ENCODE measurements at regions not wholly inside any gene's neighbourhood (a gene's known extent, or its start where the extent isn't known, plus 50 kb on each side); places are given as distances from the start of the nearest gene placed in this dataset.

DNA sequence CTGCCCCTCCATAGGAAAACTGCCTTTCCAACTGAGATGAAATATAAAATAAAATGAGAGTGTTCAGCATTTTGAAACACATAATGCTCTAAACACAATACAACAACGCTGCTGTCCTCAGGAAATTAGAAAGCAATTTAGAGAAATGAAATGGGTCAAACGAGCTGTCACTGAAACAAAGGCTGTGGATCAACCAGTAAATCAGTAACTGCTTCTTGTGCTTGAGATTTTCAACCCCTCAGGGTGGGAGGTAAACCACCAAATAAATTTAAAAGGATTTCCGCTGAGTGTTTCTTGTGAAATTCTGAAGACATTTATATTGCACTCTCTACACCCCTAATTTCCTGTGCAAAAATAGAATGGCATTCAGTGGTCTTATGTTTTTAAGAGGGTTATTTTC, 657.1 kb upstream of the SEL1L start:
- H3K36me3 Mint-ChIP-seq: no peaks in the 10 kb centered on the region
- ATAC-seq: no peak
- peaks cover 6% of the 10 kb centered on the region for H3K9me3 Mint-ChIP-seq
- no peak overlapping the region for H3K4me3 Mint-ChIP-seq
- no peaks in the 10 kb centered on the region for H3K27me3 Mint-ChIP-seq
- no peak overlapping the region for H3K27ac Mint-ChIP-seq
- no peaks in the 10 kb centered on the region for H3K4me1 Mint-ChIP-seq

DNA sequence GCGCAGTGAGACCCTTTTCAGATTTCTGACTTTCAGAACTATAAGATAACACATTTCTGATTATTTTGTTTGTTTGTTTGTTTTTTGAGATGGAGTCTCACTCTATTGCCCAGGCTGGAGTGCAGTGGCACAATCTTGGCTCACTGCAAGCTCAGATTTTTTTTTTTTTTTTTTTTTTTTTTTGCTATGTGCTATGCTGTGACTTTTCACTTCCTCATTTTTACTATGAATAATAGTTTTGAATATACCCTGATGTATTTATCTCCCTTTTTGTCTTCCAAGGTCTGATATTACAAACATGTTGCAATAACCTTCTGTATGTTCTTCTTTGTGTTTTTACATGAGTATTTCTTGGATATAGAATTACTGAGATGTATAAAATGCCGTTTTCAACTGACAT, 658.7 kb upstream of the SEL1L start:
- H3K27ac Mint-ChIP-seq: no peak overlapping the region
- no peak for ATAC-seq
- no peaks in the 10 kb centered on the region for H3K4me1 Mint-ChIP-seq
- H3K27me3 Mint-ChIP-seq: no peaks in the 10 kb centered on the region
- H3K4me3 Mint-ChIP-seq: no peak overlapping the region
- peaks cover 9% of the 10 kb centered on the region for H3K9me3 Mint-ChIP-seq
- no peaks in the 10 kb centered on the region for H3K36me3 Mint-ChIP-seq

DNA sequence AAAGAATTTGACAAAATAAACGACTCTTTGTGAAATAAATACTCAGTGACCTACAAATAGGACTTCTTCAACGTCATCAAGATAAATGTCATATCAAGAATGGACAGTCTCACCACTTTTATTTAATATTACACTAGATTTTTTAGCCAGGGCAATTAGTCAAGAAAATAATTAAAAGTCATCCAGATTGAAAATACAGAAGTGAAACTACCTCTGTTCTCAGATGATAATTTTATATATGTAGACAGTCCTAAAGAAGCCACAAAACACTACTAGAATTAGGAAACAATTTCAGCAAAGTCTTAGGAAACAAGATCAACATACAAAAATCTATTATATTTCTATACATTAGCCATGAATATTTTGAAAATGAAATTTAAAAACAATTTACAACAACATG, 689.6 kb upstream of the SEL1L start:
- H3K4me1 Mint-ChIP-seq: no peaks in the 10 kb centered on the region
- no peak for ATAC-seq

DNA sequence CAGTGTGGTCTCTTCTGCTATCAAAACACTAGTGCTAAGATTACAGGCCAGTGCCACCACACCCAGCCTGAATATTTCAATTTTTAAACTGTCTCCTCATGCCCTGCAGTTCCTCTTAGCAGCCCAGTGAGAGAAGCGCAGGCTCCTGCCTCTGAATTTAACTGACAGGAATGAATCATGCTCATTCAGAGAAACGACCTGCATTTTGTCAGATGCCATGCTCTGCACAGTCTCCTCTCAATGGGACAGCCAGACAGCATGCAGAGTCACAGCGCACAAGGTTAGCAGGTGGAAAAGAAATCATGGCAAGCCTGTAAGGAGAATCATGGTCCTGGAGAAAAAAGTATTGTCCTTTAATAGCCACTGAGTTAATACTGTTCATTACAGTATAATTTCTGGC, 691.0 kb upstream of the SEL1L start:
- no peaks in the 10 kb centered on the region for H3K36me3 Mint-ChIP-seq
- no peak overlapping the region for H3K4me3 Mint-ChIP-seq
- no peaks in the 10 kb centered on the region for H3K27me3 Mint-ChIP-seq
- no peaks in the 10 kb centered on the region for H3K4me1 Mint-ChIP-seq
- peaks cover 9% of the 10 kb centered on the region for H3K9me3 Mint-ChIP-seq
- ATAC-seq: no peak
- no peak overlapping the region for H3K27ac Mint-ChIP-seq

More for the DNA sequence above, 689.6 kb upstream of the SEL1L start:
- Mint-ChIP-seq H3K4me3 (no peak overlapping the region), H3K36me3 (no peaks in the 10 kb centered on the region), H3K27ac (no peak overlapping the region), H3K9me3 (peaks cover 9% of the 10 kb centered on the region), H3K27me3 (no peaks in the 10 kb centered on the region)

DNA sequence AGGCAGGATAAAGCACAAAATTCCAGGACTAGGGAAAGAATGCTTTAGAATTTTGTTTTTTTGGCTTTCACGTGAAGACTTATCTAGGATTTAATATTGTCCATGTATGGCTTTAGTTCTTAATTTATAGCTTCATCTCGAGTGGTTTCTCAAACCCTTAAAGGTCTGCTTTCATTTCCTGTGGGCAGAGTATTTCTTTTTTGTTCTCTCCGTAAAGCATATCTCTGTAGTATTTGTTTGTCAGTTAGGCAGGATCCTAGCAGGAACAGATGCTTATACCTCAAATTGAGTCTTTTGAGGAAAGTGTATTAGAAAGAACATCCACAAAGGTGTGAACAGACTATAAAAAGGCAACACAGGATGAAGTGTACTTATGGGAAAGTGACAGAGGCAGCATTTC, 697.1 kb upstream of the SEL1L start:
- no peak overlapping the region for H3K4me3 Mint-ChIP-seq
- no peaks in the 10 kb centered on the region for H3K27me3 Mint-ChIP-seq
- no peaks in the 10 kb centered on the region for H3K4me1 Mint-ChIP-seq
- no peak overlapping the region for H3K27ac Mint-ChIP-seq
- no peak for ATAC-seq
- H3K36me3 Mint-ChIP-seq: no peaks in the 10 kb centered on the region
- peaks cover 13% of the 10 kb centered on the region for H3K9me3 Mint-ChIP-seq

DNA sequence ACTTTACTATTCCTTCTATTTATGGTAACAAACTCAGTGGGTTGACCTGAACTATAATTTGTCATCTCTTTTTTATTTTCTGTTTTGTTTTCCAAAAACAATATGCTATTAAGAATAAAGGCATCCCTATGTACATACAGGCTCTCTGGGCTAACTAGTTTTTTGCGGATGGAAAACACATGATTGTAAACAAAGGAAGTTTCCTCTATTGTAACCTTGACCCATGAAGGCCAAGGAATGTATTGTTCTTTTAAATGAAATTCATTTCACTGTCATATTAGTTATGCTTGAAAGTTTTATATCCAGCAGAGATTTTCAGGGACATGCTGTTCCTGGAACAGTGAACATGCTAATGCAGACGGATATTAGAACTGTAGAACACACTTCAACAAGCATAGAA, 705.0 kb upstream of the SEL1L start:
- Mint-ChIP-seq H3K27me3 (no peaks in the 10 kb centered on the region), H3K36me3 (no peaks in the 10 kb centered on the region), H3K4me1 (no peaks in the 10 kb centered on the region), H3K4me3 (no peak overlapping the region), H3K9me3 (peaks cover 13% of the 10 kb centered on the region), H3K27ac (no peak overlapping the region)
- ATAC-seq: no peak

DNA sequence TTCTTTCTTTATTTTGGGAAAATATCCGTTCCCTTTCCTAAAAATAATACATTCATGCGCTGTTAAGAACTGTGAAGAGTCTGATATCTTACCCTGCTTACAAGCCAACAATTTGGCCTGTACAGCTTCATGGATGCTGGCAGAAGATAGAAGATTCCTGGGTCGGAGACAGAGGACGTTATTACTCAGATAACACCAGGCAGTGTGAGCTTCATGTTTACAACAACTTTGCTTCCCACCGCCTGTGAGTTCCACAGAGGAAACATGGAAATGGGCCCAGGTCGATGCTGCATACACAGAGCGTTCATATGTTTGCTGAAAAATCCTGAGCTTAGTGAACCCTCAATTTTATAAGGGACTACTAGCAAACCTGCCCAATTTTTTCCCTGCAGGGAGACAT, 705.6 kb upstream of the SEL1L start:
- H3K4me3 Mint-ChIP-seq: no peak overlapping the region
- H3K27me3 Mint-ChIP-seq: no peaks in the 10 kb centered on the region
- H3K9me3 Mint-ChIP-seq: peaks cover 13% of the 10 kb centered on the region
- H3K27ac Mint-ChIP-seq: no peak overlapping the region
- no peaks in the 10 kb centered on the region for H3K36me3 Mint-ChIP-seq
- ATAC-seq: no peak
- H3K4me1 Mint-ChIP-seq: no peaks in the 10 kb centered on the region

DNA sequence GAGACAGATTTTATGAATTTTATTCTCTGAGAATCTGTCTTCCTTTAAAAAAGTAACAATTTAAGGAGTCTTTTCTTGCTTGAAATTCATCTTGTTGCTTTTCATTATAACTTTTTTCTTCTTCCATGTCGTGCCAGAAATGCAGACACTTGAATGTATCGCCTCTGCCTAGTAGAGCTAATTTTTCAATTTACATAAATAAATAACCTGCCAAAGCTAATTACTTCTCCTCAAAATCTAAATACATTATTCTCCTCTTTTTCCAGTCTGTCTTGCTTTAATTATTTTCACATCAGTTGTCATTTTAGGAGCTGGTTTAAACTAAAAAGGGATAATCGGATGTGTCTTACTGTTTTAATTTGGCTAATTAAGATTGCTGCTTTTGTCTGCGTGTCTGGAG, 711.1 kb upstream of the SEL1L start:
- ATAC-seq: no peak
- Mint-ChIP-seq H3K9me3 (peaks cover 3% of the 10 kb centered on the region), H3K36me3 (no peaks in the 10 kb centered on the region), H3K27ac (no peak overlapping the region), H3K4me3 (no peak overlapping the region), H3K27me3 (no peaks in the 10 kb centered on the region), H3K4me1 (no peaks in the 10 kb centered on the region)

DNA sequence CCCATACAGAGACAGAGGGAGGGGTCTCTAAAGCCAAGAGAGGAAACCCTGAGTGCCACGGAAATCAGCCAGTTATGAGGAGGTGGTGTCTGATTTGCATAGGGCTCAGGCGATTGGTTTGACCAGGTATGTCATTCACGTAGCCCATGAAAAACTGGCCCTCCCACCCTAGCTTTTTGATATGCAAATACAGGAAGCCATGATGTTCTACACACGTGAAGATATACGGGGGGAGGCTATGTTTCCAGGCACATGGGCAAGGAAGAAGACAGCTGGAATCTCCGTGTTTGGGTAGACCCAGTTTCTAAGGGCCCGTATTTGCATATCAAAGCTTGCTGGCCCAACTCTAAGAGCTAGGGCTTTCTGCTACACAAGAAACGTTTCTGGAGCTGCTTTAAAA, 717.8 kb upstream of the SEL1L start:
- Mint-ChIP-seq H3K4me1 (no peaks in the 10 kb centered on the region), H3K27me3 (no peaks in the 10 kb centered on the region), H3K4me3 (no peak overlapping the region), H3K27ac (no peak overlapping the region), H3K36me3 (no peaks in the 10 kb centered on the region), H3K9me3 (peaks cover 8% of the 10 kb centered on the region)
- no peak for ATAC-seq

DNA sequence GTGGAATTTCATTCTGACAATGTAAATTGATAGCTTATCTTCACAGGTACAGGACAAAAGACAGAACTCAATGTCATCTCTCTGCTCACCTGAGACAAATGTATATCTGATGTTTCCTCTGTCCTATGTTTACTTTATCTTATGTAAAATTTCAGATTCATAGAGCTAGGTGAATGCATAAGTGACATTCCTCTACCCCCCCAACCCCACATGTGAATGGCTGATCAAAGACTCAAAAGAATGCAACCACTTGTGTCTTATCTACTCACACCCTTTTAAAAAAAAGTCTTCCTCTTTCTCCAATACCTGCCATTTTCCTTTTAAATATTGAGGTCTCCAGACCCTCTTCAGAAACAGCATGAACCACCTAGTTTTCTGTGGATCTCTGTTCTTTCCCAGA, 736.6 kb upstream of the SEL1L start:
- no peaks in the 10 kb centered on the region for H3K36me3 Mint-ChIP-seq
- no peaks in the 10 kb centered on the region for H3K4me1 Mint-ChIP-seq
- no peaks in the 10 kb centered on the region for H3K27me3 Mint-ChIP-seq
- no peak overlapping the region for H3K27ac Mint-ChIP-seq
- no peak overlapping the region for H3K4me3 Mint-ChIP-seq
- H3K9me3 Mint-ChIP-seq: peaks cover 9% of the 10 kb centered on the region
- no peak for ATAC-seq

DNA sequence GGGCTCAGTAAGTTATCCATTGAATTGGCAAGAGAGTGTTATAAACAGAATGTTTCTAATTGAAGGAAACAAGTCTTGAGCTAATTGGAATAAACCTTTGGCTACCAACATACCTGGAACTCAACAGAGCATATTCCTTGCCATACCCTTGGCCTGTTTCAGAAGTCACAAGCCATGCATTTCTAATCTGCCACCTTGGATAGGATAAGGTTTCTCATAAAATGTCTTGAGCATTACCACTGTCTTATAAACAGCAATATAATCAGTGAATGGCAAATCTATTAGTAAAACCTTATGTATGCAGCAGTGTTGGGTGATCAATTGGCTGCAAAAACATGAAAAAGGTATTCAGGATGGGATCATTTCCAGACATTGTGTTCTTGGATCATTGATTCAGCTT, 765.2 kb upstream of the SEL1L start:
- Mint-ChIP-seq H3K4me1 (no peaks in the 10 kb centered on the region), H3K27me3 (no peaks in the 10 kb centered on the region), H3K9me3 (peaks cover 4% of the 10 kb centered on the region), H3K4me3 (no peak overlapping the region), H3K36me3 (no peaks in the 10 kb centered on the region), H3K27ac (no peak overlapping the region)
- no peak for ATAC-seq

DNA sequence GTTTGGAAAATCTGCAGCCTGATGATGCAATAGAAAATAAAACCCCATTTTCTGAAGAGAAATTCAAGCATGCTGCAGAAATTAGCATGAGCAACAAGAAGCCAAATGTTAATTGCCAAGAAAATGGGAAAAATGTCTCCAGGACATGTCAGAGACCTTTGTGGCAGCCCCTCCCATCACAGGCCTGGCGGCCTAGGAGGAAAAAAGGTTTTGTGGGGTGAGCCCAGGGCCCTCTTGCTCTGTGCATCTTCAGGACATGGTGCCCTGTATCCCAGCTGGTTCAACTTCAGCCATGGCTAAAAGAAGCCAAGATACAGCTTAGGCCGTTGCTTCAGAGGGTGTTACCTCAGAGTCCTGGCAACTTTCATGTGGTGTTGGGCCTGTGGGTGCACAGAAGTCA, 775.5 kb upstream of the SEL1L start:
- no peak overlapping the region for H3K4me3 Mint-ChIP-seq

DNA sequence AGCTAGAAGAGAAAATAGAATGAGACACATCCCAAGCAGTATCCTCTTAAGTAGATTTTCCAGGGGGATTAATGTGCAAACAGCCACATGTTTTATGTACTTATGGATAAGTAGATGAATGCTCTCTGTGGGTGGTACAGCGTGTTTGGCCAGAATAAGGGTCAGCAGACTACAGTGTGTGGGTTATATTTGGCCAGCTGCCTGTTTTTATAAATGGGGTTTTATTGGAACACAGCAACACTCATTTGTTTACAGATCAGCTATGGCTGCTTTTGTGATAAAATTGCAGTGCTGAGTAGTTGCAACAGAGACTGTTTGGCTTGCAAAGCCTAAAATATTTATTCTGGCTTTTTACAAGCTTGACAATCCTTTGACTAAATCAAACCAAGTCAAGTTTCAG, 780.2 kb upstream of the SEL1L start:
- ATAC-seq: no peak
- no peaks in the 10 kb centered on the region for H3K36me3 Mint-ChIP-seq
- no peak overlapping the region for H3K27ac Mint-ChIP-seq
- H3K27me3 Mint-ChIP-seq: no peaks in the 10 kb centered on the region
- H3K9me3 Mint-ChIP-seq: peaks cover 4% of the 10 kb centered on the region
- no peak overlapping the region for H3K4me3 Mint-ChIP-seq
- no peaks in the 10 kb centered on the region for H3K4me1 Mint-ChIP-seq

More for the DNA sequence above, 775.5 kb upstream of the SEL1L start:
- Mint-ChIP-seq H3K27me3 (no peaks in the 10 kb centered on the region), H3K9me3 (peaks cover 10% of the 10 kb centered on the region), H3K36me3 (no peaks in the 10 kb centered on the region), H3K27ac (no peak overlapping the region), H3K4me1 (no peaks in the 10 kb centered on the region)
- ATAC-seq: no peak

DNA sequence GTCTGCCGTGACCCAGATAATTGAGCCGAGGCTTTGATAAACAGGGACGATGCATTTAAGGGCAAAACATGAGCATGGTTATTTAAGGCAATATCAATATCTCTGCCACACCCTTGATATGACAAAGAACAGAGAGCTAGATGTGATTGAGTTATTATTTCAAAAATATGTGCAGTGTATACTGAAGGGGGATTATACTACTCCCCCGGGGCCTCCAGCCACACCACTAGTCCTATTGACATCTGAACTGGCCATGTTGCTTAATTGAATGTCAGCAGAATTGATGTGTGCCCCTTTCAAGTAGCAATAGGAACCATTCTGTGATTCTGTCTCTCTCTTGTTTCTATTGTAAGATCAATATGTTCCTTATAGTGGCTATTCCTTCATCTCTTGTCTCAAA, 794.8 kb upstream of the SEL1L start:
- H3K9me3 Mint-ChIP-seq: peaks cover 8% of the 10 kb centered on the region
- no peak for ATAC-seq
- no peaks in the 10 kb centered on the region for H3K4me1 Mint-ChIP-seq
- H3K27me3 Mint-ChIP-seq: no peaks in the 10 kb centered on the region
- H3K4me3 Mint-ChIP-seq: no peak overlapping the region
- no peak overlapping the region for H3K27ac Mint-ChIP-seq
- H3K36me3 Mint-ChIP-seq: no peaks in the 10 kb centered on the region

DNA sequence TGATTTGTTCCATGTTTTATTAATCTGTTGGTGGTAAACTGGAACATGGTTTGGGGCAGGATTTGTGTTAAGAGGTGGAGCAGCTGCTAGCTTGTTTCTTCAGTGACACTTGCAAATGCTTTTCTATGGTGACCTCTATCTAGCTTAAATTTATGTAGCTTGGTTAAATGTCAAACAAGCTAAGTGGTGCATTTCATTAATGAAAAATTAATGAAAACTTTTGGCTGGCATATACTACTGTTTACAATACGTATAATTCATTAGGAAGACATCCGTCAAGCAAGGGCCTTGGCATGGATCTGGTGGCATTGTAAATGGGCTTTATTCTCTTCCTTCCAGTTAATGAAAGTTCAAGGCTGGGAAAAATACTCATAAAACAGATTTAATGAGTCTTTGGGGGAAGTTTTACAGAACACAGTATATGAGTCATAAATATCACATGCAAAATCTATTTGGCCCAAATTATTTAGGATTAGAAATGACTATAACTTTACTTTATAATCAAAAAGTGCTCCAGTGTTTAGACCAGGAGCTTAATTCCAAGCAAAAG, 807.7 kb upstream of the SEL1L start:
- Mint-ChIP-seq H3K9me3 (peaks cover 3% of the 10 kb centered on the region), H3K27me3 (no peaks in the 10 kb centered on the region), H3K36me3 (no peaks in the 10 kb centered on the region), H3K4me1 (no peaks in the 10 kb centered on the region), H3K4me3 (no peak overlapping the region), H3K27ac (no peak overlapping the region)
- no peak for ATAC-seq

DNA sequence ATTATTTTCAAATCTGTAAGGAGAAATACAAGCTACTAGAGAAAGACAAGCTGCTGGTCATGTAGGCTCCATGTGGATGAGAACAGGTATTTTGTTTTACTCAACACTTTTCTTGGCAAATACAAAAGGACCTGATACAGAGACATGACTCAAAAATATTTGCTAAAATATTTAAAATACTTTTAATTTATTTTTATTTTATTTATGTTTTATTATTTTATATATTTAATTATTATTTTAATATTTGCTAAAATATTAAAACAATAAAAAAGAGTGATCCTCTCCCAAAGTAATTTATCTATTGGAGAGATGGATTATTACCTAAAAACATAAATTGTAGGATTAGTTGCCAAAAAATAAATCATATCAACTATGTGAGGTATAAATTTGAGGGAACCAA, 808.9 kb upstream of the SEL1L start:
- Mint-ChIP-seq H3K27ac (no peak overlapping the region), H3K9me3 (peaks cover under 1% of the 10 kb centered on the region), H3K4me3 (no peak overlapping the region), H3K4me1 (no peaks in the 10 kb centered on the region), H3K36me3 (no peaks in the 10 kb centered on the region), H3K27me3 (no peaks in the 10 kb centered on the region)
- ATAC-seq: no peak

DNA sequence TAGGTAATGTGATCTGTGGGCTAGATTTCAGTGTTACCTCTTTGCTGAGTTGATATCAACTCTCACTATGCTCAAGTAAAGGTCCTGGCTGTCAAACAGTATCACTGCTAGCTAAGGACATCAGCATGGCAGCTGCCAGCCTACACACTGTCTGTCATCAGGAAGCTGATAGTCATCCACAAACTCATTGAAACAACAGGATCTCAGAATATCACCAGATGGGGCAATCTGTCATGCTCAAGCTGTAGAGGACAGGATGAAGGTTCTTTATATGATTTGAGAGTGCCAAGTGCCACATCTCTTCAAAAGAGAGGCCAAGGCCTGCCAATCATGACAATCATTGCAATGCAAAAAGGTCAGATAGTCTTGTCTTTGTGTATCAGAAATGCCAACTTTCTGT, 811.5 kb upstream of the SEL1L start:
- Mint-ChIP-seq H3K27me3 (no peaks in the 10 kb centered on the region), H3K4me1 (no peaks in the 10 kb centered on the region), H3K36me3 (no peaks in the 10 kb centered on the region), H3K9me3 (no peaks in the 10 kb centered on the region), H3K4me3 (no peak overlapping the region), H3K27ac (no peak overlapping the region)
- no peak for ATAC-seq

All from stimulated activated memory B cell treated with anti-CD40 and anti-IgM and Interleukin-4, amounts not matched to agents 10 μg/mL and 1 μg/mL and 100 μg/mL, for 72 hours (primary cell).